Kidney (tissue), 13 donors: ENCODE measurements at regions not wholly inside any gene's neighbourhood (a gene's known extent, or its start where the extent isn't known, plus 50 kb on each side); places are given as distances from the start of the nearest gene placed in this dataset.
A peak's percentile ranks its signal among the peaks of the same experiment; 100 is the strongest.

Experiments
- DNase-seq, 5 donors: peaks; one replicate each; pipeline ENCODE4 v3.0.0-alpha.2; 2013 to 2020
- FAIRE-seq: peaks from 2 replicates; lab custom pipeline; 2012; peaks lifted over from hg19 to GRCh38; lab: Jason Lieb, UNC
- H3K27ac ChIP-seq, 2 donors: one replicate each; pipeline ENCODE4 v1.7.0; 2013; ENCODE audit warnings: low read depth in 2 of 2, low read length in 2 of 2, inconsistent platforms in 1 of 2
- H3K27me3 ChIP-seq: one replicate; pipeline ENCODE4 v1.7.1; 2013; ENCODE audit warnings: low read length, inconsistent platforms; ENCODE audit not compliant: control insufficient read depth, insufficient read depth
- H3K36me3 ChIP-seq, 3 donors: one replicate each; pipeline versions ENCODE4 v1.7.0 to v1.7.1; 2013; ENCODE audit warnings: low read length in 3 of 3, control low read depth in 1 of 3, inconsistent platforms in 1 of 3; ENCODE audit not compliant: insufficient read depth in 3 of 3, control insufficient read depth in 2 of 3
- H3K4me1 ChIP-seq, 3 donors: one replicate each; pipeline versions ENCODE4 v1.7.0 to v1.7.1; 2013; ENCODE audit warnings: low read length in 3 of 3, inconsistent platforms in 1 of 3, low read depth in 1 of 3; ENCODE audit not compliant: control insufficient read depth in 2 of 3, insufficient read depth in 2 of 3
- H3K4me3 ChIP-seq, 3 donors: one replicate each; pipeline versions ENCODE4 v1.7.0 to v1.8.1; 2013; ENCODE audit warnings: low read length in 3 of 3, control low read depth in 1 of 3, inconsistent platforms in 1 of 3
- H3K9ac ChIP-seq, 3 donors: one replicate each; pipeline versions ENCODE4 v1.7.0 to v1.7.1; 2013; ENCODE audit warnings: low read length in 3 of 3, control low read depth in 1 of 3, inconsistent platforms in 1 of 3
- H3K9me3 ChIP-seq, 3 donors: one replicate each; pipeline versions ENCODE4 v1.7.0 to v1.7.1; 2013; ENCODE audit warnings: low read length in 3 of 3, control low read depth in 1 of 3, inconsistent platforms in 1 of 3; ENCODE audit not compliant: control insufficient read depth in 2 of 3, insufficient read depth in 1 of 3
- intact Hi-C: fragments of 100-400 bp; cut with DNase I; formaldehyde crosslinking; loops from one replicate; pipeline ENCODE4 v1.11.1; 2022
- TF ChIP-seq, protein P1 (sequence below): IDR thresholded peaks from 3 replicates; pipeline ENCODE4 v1.5.1; 2012; ENCODE audit warnings: mild to moderate bottlenecking, moderate library complexity, borderline replicate concordance; ENCODE audit not compliant: insufficient read depth; ENCODE audit errors: extremely low read depth
- donor health status: control.
- donor health status: control.
- donor health status: control.
- donor health status: control.
- donor health status: control.
- donor health status: DM: yes; HTN: yes; CAD: no.
- donor health status: Normal renal cell carcinoma (clear cell type).

DNA sequence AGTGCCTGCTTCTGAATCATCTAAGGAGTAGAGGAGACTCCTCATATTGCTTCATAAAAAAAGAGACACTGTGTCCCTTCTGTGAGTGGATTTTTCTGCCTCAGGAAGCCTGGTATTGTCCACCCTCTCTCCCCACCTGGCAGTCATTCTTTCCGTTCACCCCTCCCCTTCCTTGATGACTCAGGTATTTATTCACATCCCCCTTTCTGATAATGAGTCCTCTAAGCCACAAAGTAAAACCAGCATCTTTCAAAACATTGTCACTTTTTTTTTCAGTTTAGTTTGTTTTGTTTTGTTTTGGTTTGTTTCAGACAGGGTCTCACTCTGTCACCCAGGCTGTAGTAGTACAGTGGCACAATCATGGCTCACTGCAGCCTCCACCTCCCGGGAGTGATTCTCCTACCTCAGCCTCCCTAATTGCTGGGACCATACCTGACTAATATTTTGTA, 65.2 kb upstream of the UBE2E1 start:
- no peak overlapping the region for H3K9ac ChIP-seq

DNA sequence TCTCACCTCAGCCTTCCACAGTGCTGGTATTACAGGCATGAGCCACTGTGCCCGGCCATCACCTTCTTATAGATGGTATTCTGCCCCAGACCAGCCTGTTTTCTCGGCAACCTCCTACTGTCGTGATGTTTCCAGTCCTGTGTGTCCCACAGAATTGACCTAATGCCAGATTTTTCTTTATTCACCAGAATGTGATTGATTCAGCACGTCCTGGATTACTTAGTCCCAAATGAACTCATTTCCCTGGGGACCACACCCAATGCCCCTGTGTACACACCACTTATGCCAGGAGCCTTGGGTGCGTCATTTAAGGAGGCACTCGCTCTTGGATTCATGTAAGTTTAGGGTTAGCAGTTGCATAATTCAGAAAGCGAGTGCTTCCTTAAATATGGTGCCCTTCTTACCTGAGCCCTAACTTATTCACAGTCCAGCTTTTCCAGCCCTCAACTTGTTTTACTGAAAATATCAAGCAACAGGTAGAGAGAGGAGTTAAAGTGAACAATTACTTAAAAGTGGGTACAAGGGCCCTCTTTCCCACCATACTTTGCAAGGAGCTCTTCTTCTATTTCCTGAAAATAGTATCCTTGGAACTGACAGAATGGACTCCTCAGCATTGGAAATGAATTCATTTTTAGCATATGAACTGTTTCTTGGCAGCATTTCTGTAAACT, 64.6 kb upstream of the UBE2E1 start:
- H3K36me3 ChIP-seq, result no peaks in the 10 kb centered on the region
- H3K4me3 ChIP-seq, result no peak overlapping the region
- no peaks in the 10 kb centered on the region for H3K9me3 ChIP-seq
- TF ChIP-seq, protein P1, sequence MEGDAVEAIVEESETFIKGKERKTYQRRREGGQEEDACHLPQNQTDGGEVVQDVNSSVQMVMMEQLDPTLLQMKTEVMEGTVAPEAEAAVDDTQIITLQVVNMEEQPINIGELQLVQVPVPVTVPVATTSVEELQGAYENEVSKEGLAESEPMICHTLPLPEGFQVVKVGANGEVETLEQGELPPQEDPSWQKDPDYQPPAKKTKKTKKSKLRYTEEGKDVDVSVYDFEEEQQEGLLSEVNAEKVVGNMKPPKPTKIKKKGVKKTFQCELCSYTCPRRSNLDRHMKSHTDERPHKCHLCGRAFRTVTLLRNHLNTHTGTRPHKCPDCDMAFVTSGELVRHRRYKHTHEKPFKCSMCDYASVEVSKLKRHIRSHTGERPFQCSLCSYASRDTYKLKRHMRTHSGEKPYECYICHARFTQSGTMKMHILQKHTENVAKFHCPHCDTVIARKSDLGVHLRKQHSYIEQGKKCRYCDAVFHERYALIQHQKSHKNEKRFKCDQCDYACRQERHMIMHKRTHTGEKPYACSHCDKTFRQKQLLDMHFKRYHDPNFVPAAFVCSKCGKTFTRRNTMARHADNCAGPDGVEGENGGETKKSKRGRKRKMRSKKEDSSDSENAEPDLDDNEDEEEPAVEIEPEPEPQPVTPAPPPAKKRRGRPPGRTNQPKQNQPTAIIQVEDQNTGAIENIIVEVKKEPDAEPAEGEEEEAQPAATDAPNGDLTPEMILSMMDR, result no peak
- H3K4me1 ChIP-seq, result peaks cover 0 to 4% (median 0%) of the 10 kb centered on the region in 3 donors
- H3K27me3 ChIP-seq, result no peaks in the 10 kb centered on the region
- intact Hi-C loops, result no loop called here
- FAIRE-seq (no peak), DNase-seq (no peak)
- H3K9ac ChIP-seq, result no peak overlapping the region
- no peak overlapping the region for H3K27ac ChIP-seq

More for the DNA sequence above, 65.2 kb upstream of the UBE2E1 start:
- intact Hi-C loops, result no loop called here
- Histone ChIP-seq H3K27me3 (no peaks in the 10 kb centered on the region), H3K4me3 (no peak overlapping the region), H3K9me3 (no peaks in the 10 kb centered on the region), H3K27ac (no peak overlapping the region), H3K36me3 (no peaks in the 10 kb centered on the region), H3K4me1 (peaks cover 0 to 4% (median 4%) of the 10 kb centered on the region in 3 donors)
- DNase-seq (no peak), FAIRE-seq (no peak)
- TF ChIP-seq, protein P1, result no peak

DNA sequence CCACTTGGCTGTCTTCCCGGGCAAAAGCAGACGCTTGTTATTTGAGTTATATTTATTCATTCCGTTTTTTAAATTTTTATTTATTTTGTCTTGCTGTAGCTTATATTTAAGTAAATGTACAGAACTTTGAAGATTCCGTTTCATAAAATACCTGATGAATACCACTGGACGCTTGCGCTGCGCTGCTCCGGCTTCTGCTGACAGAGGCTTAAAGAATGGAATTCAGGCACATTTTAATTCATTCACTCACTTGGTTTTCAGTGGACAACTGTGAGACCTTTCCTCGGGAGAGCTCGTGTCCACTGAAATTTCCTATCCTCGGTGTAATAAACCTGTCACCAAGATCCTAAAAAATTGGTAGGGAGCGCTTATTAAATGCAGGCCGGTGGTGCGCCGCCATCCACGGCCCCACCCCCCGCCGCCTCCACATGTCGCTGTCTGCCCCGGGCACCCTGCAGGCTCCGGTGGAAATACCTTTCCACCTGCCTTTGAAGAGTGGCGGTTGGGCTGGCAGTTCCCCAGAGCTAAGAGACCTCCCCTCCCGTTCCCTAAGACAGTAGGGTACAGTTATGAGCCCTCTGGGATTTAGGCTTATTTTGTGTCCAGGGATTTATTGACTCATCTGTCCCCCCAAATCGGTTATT, 62.5 kb upstream of the UBE2E1 start:
- no peaks in the 10 kb centered on the region for H3K27me3 ChIP-seq
- no peak overlapping the region for H3K9ac ChIP-seq
- peak overlapping the region in 2 of 3 donors; percentile 38 to 39 for H3K4me3 ChIP-seq
- H3K36me3 ChIP-seq, result no peaks in the 10 kb centered on the region
- FAIRE-seq (no peak), DNase-seq (peak in 3 of 5 donors; percentile 52 to 71 (median 66))
- intact Hi-C loops, result no loop called here
- H3K9me3 ChIP-seq, result no peaks in the 10 kb centered on the region
- TF ChIP-seq, protein P1, result no peak
- H3K4me1 ChIP-seq, result peaks cover 0 to 4% (median 0%) of the 10 kb centered on the region in 3 donors
- no peak overlapping the region for H3K27ac ChIP-seq
